Erythroblast (primary cell): ENCODE measurements at regions not wholly inside any gene's neighbourhood (a gene's known extent, or its start where the extent isn't known, plus 50 kb on each side); places are given as distances from the start of the nearest gene placed in this dataset.

Experiments
- GATA1 ChIP-seq: IDR thresholded peaks from 2 replicates; pipeline ENCODE4 v1.6.1; 2011; ENCODE audit warnings: low read depth, mild to moderate bottlenecking, control low read depth, low read length, moderate library complexity
- POLR2A ChIP-seq: IDR thresholded peaks from 2 replicates; pipeline ENCODE4 v1.6.1; 2011; ENCODE audit warnings: mild to moderate bottlenecking, low read length

GRCh38 chr10:80714566-80714965, 176.9 kb downstream of the SH2D4B start:
- TF ChIP-seq POLR2A, result no peak
- no peak for TF ChIP-seq GATA1
